Muscle of leg (tissue), 3 donors: ENCODE measurements at regions not wholly inside any gene's neighbourhood (a gene's known extent, or its start where the extent isn't known, plus 50 kb on each side); places are given as distances from the start of the nearest gene placed in this dataset.

Source experiments
- DNase-seq: peaks from one replicate; pipeline ENCODE4 v3.0.0; 2013
- H3K27ac ChIP-seq: one replicate; pipeline ENCODE4 v1.5.1; 2013; ENCODE audit warnings: mild to moderate bottlenecking, low read length, control low read depth
- H3K27me3 ChIP-seq: one replicate; pipeline ENCODE4 v1.6.1; 2013; ENCODE audit warnings: low read length; ENCODE audit not compliant: control insufficient read depth, insufficient read depth
- H3K36me3 ChIP-seq: one replicate; pipeline ENCODE4 v1.6.1; 2013; ENCODE audit warnings: low read length; ENCODE audit not compliant: control insufficient read depth, insufficient read depth
- H3K4me1 ChIP-seq: one replicate; pipeline ENCODE4 v1.6.1; 2013; ENCODE audit warnings: low read length; ENCODE audit not compliant: control insufficient read depth, insufficient read depth
- H3K4me3 ChIP-seq: one replicate; pipeline ENCODE4 v1.5.1; 2013; ENCODE audit warnings: low read length, control low read depth
- H3K9me3 ChIP-seq: replicated peaks from 2 replicates; pipeline ENCODE4 v1.6.1; 2013; ENCODE audit warnings: low read depth, low read length; ENCODE audit not compliant: control insufficient read depth
- WGBS: methylation state at CpG from one replicate; pipeline ENCODE4 v1.1.5; 2013; ENCODE audit warnings: missing lambda C conversion rate; ENCODE audit not compliant: insufficient coverage; 5-methylcytosine and 5-hydroxymethylcytosine counted together

GRCh38 chr4:186885289-186885688 is 161.6 kb upstream of the FAT1 start:
- H3K9me3 ChIP-seq, result no peaks in the 10 kb centered on the region
- 59% methylated on average over 2 of the region's 6 CpGs for WGBS
- no peaks in the 10 kb centered on the region for H3K27me3 ChIP-seq
- DNase-seq, result no peak
- H3K36me3 ChIP-seq, result no peaks in the 10 kb centered on the region
- H3K4me1 ChIP-seq, result no peaks in the 10 kb centered on the region
- H3K4me3 ChIP-seq, result no peak overlapping the region
- H3K27ac ChIP-seq, result no peak overlapping the region

- DNase-seq, result no peak
- H3K4me3 ChIP-seq, result no peak overlapping the region
- no peaks in the 10 kb centered on the region for H3K27me3 ChIP-seq
- H3K36me3 ChIP-seq, result no peaks in the 10 kb centered on the region
- no peaks in the 10 kb centered on the region for H3K9me3 ChIP-seq
- H3K4me1 ChIP-seq, result no peaks in the 10 kb centered on the region
- no peak overlapping the region for H3K27ac ChIP-seq
- WGBS, result 100% methylated on average over 2 of the region's 2 CpGs
Observed at GRCh38 chr4:186886759-186887158, 163.1 kb upstream of the FAT1 start.

GRCh38 chr4:186887291-186887700 is 163.6 kb upstream of the FAT1 start:
- no peaks in the 10 kb centered on the region for H3K36me3 ChIP-seq
- no peak overlapping the region for H3K4me3 ChIP-seq
- no CpG with 5 or more reads among the region's 6 CpGs for WGBS

DNA sequence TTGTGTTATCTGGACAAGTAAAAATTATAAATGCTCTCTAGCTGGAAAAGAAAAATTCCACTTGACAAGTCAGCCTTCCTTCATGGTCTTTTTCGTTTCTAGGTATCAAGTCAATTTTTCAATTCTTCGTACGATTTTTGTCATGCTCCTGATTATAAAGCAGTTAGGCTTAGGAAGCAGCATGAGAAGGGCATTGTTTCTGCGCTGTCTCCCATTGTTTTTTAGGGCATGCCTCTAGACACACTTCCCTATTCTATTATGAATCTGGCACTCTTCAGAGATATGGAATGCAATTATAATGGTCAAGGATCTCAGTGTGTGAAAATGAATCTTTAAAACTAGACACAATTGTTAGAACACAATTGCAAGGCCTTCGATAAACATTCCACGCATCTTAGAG is 164.1 kb upstream of the FAT1 start:
- Histone ChIP-seq H3K4me1 (no peaks in the 10 kb centered on the region), H3K27ac (no peak overlapping the region), H3K4me3 (no peak overlapping the region), H3K9me3 (no peaks in the 10 kb centered on the region), H3K27me3 (no peaks in the 10 kb centered on the region), H3K36me3 (no peaks in the 10 kb centered on the region)
- DNase-seq, result no peak
- WGBS, result no CpG with 5 or more reads among the region's 6 CpGs

More at GRCh38 chr4:186887291-186887700, 163.6 kb upstream of the FAT1 start:
- H3K9me3 ChIP-seq, result no peaks in the 10 kb centered on the region
- DNase-seq, result no peak
- no peaks in the 10 kb centered on the region for H3K27me3 ChIP-seq
- H3K4me1 ChIP-seq, result no peaks in the 10 kb centered on the region
- no peak overlapping the region for H3K27ac ChIP-seq

DNA sequence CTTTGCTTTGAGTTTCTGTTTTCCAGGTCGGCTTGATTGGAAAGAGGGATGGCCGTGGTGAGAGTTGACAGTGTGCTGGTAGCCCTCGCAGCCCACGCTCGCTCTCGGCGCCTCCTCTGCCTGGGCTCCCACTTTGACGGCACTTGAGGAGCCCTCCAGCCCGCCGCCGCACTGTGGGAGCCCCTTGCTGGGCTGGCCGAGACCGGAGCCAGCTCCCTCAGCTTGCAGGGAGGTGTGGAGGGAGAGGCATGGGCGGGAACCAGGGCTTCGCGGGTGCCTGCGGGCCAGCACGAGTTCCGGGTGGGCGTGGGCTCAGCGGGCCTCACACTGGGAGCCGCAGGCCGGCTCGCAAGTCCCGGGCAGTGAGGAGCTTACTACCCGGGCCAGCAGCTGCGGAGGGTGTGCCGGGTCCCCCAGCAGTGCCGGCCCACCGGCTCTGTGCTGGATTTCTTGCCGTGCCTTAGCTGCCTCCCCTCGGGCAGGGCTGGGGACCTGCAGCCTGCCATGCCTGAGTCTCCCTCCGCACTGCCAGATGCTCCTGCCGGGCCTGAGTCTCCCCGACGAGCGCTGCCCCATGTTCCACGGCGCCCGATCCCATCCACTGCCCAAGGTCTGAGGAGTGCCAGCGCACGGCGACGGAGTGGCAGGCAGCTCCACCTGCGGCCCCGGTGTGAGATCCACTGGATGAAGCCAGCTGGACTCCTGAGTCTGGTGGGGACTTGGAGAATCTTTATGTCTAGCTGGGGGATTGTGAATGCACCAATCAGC is 166.4 kb upstream of the FAT1 start:
- WGBS, result 95% methylated on average over 46 of the region's 46 CpGs
- Histone ChIP-seq H3K27me3 (no peaks in the 10 kb centered on the region), H3K36me3 (no peaks in the 10 kb centered on the region)

DNA sequence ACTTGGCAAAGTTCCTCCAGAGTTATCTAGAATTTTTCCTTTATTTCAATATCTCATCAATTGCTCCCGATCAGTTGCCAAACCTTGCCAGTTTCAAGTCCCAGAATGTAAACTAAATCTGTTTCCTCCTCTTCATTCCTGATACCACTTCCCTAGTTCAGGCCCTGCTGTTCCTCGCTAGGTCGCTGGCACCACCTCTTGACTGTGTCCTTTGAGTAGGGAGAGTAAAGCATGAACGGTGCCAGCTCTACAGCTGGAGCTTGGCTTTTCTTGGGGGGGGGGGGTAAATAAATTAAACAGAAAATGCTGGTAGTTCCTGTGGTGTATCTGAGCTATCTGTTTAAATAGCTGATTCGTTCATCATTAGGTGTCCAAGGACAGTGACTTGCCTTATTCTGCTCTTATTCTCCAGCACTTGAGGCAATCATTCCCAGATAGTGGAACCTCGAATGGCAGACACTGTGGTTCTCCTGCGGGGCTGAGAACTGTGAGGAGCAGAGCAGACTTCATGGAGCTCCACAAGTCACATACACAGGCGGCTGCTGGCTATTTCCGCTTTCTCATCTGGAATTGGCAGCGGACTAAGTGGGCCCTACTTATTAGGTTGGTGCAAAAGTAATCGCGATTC is 168.3 kb upstream of the FAT1 start:
- Histone ChIP-seq H3K4me3 (no peak overlapping the region), H3K36me3 (no peaks in the 10 kb centered on the region), H3K4me1 (no peaks in the 10 kb centered on the region), H3K27me3 (no peaks in the 10 kb centered on the region), H3K27ac (no peak overlapping the region), H3K9me3 (no peaks in the 10 kb centered on the region)
- no peak for DNase-seq
- WGBS, result 70% methylated on average over 3 of the region's 12 CpGs

More for the DNA sequence above, 166.4 kb upstream of the FAT1 start:
- Histone ChIP-seq H3K9me3 (no peaks in the 10 kb centered on the region), H3K27ac (no peak overlapping the region), H3K4me1 (no peaks in the 10 kb centered on the region), H3K4me3 (no peak overlapping the region)
- DNase-seq, result no peak

DNA sequence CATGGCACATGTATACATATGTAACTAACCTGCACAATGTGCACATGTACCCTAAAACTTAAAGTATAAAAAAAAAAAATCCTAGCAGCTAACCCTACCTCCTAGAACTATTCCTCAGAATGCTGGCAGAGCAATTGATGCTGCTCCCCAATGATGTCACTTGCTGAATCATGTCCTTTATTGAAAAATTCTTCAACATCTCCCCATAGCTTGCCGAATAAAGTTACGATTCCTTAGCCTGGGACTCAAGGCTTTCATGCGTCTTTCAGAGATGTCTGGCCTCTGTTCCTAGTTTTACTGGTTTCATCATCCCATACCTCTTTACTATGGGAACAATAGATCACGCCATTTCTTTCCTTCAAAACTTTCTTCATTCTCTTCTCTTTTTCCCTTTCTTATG is 174.7 kb upstream of the FAT1 start:
- DNase-seq, result no peak
- WGBS, result 97% methylated on average over 3 of the region's 4 CpGs
- Histone ChIP-seq H3K9me3 (no peaks in the 10 kb centered on the region), H3K27ac (no peak overlapping the region), H3K4me3 (no peak overlapping the region), H3K27me3 (no peaks in the 10 kb centered on the region), H3K36me3 (no peaks in the 10 kb centered on the region), H3K4me1 (peaks cover 7% of the 10 kb centered on the region)

- H3K9me3 ChIP-seq, result no peaks in the 10 kb centered on the region
- H3K36me3 ChIP-seq, result no peaks in the 10 kb centered on the region
- H3K27me3 ChIP-seq, result no peaks in the 10 kb centered on the region
- 100% methylated on average over 1 of the region's 9 CpGs for WGBS
- H3K27ac ChIP-seq, result no peak overlapping the region
- peaks cover 10% of the 10 kb centered on the region for H3K4me1 ChIP-seq
- no peak overlapping the region for H3K4me3 ChIP-seq
- peak; percentile 34 for DNase-seq
Observed at GRCh38 chr4:186900232-186900900, 176.7 kb upstream of the FAT1 start.

DNA sequence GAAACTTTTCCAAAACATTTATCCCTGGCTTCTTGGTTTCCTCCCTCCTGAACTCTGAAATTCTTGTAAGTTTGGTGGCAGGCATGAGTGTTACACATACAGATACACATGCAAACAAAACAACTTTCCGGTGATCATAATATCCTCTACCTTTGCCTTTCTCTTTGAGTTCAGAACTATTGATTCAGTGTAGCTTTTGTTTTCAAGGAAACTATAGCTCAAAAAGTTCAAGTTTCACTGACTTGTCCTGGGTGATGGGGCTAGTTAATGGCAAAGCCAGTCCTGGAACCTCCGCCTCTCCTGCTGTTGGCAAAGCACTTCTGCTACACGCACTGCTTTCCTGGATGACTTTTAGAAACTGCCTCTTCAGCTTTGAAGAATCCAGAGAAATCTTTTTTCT is 177.3 kb upstream of the FAT1 start:
- Histone ChIP-seq H3K4me3 (no peak overlapping the region), H3K36me3 (no peaks in the 10 kb centered on the region), H3K9me3 (no peaks in the 10 kb centered on the region), H3K27me3 (no peaks in the 10 kb centered on the region), H3K27ac (no peak overlapping the region), H3K4me1 (peaks cover 10% of the 10 kb centered on the region)
- no peak for DNase-seq
- WGBS, result no CpG with 5 or more reads among the region's 3 CpGs

DNA sequence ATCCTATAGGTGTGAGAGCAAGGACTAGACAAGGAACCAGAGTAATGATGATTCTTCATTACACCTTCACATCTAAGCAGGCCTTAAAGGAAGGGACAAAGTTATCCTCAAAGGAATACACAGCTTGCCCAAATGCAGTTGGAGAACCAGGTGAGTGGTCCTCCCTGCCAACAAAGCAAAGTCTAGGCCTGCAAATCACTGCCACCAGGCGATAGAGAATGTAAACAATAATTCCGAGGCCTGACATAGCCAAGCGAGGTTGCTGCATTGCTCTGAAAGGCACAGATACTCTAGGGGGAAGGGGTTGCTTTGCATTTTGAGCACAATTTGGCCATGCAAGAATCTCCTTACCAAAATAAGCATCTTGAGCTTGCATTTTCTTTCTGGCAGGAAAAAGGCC is 178.2 kb upstream of the FAT1 start:
- no peak overlapping the region for H3K27ac ChIP-seq
- peaks cover 10% of the 10 kb centered on the region for H3K4me1 ChIP-seq
- H3K4me3 ChIP-seq, result no peak overlapping the region
- no peak for DNase-seq
- no peaks in the 10 kb centered on the region for H3K36me3 ChIP-seq
- no peaks in the 10 kb centered on the region for H3K27me3 ChIP-seq
- WGBS, result no CpG with 5 or more reads among the region's 3 CpGs
- no peaks in the 10 kb centered on the region for H3K9me3 ChIP-seq
